Stimulated activated CD4-positive, alpha-beta T cell treated with anti-CD3 and anti-CD28 coated beads, Interleukin-4, amount 100 ng/mL, for 24 hours (primary cell): ENCODE measurements at regions not wholly inside any gene's neighbourhood (a gene's known extent, or its start where the extent isn't known, plus 50 kb on each side); places are given as distances from the start of the nearest gene placed in this dataset.

Experiments used
- DNase-seq: peaks from one replicate; pipeline ENCODE4 v3.0.0-alpha.2; 2020

DNA sequence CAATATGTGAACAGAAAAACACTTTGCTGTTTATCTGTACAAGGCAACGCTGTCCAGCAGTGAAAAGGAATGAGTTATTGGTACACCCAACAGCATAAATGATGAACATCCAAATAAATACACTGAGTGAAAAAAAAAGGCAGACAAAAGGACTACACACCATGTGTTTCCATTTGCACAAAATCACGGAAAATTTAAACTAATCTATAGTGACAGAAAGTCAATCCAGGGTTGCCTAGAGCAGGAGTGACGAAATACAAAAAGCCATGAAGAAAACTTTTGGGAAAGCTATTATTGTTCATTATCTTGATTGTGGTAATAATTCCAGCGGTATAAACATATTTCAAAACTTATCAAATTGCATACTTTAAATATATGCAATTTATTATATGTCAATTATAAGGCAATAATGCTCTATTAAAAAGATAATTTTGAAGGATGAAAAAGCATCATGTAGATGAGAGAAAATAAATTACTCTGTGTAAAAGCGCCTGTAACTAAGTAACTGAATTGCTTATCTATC is 578.0 kb upstream of the TMEM132C start:
- no peak for DNase-seq

DNA sequence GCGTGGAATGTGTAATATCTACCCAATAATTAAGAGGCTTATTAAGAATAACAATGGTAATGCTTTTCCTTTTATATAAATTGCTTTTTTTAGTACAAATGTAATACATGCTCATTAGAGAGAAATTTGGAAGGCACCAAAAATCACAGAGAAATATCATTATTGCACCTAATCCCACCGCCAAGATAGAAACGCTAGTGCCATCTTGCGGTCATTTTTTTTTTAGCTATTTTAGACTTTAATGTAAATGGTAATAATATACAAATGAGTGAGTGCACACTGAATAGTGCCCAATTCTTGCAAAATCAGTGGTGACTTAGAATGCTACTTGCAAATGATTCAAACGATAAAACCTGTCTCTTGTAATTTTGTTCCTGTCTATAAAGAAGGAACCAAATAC is 576.8 kb upstream of the TMEM132C start:
- no peak for DNase-seq

DNA sequence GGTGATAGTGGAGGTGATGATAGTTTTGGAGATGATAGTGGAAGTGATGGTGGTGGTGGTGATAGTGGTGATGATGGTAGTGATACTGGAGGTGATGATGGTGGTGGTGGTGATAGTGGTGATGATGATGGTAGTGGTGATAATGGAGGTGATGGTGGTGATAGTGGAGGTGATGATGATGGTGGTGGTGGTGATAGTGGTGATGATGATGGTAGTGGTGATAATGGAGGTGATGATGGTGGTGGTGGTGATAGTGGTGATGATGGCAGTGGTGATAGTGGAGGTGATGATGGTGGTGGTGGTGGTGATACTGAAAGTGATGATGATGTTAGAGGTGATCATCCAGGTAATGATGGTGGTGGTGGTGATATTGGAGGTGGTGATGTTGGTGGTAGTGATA is 570.0 kb upstream of the TMEM132C start:
- DNase-seq = no peak

DNA sequence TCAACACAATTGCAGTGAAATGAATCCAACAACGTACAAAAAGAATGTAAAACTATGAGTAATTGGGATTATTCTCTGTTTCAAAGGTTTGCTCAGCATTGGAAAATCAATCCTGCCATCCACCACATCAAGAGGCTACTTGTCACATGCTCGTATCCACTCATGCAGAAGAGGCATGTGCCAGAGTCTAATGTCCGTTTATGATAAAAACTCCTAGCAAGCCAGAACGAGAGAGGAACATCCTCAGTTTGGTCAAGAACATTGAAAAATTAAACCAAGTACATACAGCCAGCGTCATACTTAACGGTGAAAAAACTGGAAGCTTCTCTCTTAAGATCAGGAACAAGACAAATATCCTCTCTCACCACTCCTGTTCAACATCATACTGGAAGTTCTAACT is 563.9 kb upstream of the TMEM132C start:
- DNase-seq = no peak

DNA sequence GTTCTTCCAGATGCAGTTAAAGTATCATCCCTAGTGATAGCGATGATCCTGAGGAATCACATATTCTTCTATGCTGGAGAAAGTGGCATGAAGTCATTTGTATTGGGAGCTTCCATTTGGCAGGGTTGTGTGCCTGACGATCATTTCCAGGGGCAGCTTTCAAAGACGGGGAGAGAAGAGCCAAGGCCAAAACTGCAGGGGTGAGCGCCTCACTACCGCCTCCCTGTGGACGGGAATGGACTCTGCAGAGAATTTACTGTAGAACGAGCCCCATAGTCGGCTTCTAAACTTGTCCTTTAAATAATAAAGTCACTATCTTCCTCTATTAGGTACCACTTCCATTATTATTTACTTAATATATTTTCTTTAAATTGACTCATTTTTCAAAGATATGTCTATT is 555.9 kb upstream of the TMEM132C start:
- DNase-seq = no peak

DNA sequence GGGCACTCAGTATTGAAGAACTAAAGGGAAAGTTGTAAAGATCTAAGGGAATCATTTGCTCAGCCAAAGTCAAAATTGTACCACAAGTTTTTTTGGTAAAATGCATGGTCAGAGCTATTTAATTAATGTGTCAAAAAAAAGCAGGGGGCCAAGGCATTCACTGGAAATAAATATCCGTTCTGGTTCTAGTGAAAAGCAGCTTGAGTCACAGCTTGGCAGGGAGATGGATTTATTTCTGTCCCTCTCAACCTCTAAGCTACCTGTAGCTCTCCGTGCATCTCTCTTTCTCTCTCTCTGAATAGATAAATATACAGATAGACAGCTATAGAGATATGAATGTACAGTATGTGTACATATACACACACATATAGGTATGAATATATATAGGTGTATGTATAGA is 554.4 kb upstream of the TMEM132C start:
- no peak for DNase-seq

DNA sequence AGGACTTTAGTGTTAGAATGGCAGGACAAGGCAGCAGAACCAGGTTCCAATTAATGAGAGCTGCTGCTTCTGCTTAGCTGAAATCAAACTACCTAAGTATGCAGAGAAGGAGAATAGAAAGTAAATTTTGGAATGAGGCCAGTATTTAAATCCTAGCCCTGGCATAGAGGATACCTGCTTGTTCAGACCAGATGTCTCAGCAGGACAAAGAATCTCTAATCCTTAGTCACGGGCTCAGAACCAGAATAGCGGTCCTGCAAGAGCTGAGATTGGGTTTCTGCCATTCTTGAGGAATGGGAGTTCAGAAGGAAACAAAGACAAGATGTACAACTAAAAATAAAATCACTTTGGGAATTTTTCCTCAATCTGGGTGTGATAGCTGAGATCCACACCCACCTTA is 550.8 kb upstream of the TMEM132C start:
- DNase-seq = no peak

DNA sequence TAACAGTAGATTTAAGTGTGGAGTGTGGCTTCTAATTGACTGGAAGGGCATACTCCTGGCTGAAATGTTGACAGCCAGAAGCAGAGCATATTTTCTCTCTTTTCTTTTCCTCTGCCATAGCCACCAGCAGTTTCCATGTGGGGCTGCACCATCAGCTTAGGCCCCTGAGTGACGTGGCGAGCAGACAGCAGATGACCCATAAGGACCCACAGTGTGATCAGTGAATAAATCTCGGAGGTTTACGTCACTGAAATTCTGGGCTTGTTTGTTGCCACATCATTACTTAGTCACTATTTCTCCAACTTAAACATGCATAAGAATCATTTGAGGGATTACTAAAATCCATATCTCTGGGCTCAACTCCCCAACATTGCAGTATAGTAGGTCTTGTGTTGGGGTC is 549.7 kb upstream of the TMEM132C start:
- no peak for DNase-seq

DNA sequence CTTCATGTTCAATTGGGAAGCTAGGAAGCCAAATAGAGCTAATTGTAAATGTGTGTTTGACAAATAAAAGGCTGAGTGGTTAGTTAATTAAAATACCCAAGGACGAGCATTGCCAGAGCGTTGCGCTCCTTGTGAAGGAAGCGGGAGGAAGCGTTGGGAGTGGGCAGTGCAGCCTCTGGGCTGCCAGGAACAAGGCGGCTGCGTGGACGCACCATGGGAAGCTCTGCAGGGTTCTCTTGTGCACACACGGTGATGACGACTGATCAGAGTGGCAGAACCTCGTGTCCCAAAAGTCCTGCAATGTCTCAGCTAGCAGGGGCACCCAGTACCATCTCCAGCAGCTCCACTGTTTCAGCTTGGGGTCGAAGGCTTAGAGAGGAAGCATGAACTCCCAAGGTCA is 546.6 kb upstream of the TMEM132C start:
- DNase-seq = no peak

DNA sequence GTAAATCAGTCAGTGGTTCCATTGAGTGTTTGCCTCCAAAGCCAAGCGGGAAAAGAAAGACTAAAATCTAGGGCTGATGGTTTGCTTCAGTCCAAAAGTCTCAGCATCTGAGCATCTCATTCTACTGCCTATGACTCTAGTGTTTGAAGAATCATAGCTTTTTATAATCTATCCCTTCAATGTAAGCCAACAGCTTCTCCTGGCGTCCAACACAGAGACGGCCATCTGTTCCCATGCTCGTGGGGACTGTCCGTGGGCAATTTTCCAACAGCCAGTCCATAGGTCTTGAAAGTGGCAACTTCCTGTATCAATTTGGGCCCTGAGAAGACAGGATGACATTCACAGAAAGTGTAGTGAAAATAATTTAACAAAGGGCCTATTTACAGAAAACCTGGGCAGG is 544.4 kb upstream of the TMEM132C start:
- DNase-seq = no peak

DNA sequence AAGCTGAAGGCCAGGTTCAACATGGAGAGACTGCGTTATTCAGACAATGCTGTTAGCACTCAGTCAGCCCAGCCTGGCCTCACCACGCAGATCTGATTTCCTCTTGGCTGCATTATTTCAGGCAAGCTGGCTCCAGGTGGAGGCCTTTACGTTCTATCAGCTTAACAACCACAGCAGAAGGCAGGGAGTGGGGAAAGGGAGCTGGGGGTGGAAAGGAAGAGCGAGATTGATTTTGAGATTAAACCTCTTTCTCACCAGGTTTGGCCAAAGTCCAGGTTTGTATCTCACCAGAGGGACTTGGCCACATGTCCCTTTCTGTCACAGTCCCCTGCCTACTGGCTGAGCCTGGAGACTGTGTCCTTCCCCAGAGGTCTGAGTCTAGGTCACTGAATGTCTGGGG is 543.7 kb upstream of the TMEM132C start:
- no peak for DNase-seq

DNA sequence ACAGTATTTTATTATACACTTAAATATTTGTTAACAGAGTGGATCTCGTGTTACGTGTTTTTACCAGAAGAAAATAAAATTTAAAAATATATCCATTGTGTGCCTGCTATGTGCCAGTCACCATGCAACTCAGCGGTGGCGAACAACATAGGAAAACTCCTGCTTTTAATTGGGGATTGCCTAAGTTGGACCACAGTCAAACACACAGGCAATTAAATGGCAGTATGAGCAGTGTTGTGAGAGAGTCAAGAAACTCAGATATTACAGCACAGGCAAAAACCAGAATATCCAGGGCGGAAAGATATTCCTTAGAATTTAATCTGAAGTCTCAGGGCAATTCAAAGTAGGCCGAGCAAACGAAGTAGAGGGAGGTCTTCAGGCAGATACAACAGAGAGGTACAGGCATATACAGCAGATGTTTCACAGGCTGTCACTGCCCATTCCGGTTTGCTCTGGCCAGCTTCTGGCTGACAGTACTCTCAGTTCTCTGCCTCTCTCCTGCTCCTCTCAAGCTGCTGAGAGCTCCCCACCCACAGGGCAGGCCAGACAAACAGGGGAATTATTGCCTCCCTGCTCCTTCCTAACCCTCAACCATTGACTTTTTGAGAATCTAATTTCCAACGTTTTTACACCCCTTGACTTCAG is 540.2 kb upstream of the TMEM132C start:
- DNase-seq = no peak

DNA sequence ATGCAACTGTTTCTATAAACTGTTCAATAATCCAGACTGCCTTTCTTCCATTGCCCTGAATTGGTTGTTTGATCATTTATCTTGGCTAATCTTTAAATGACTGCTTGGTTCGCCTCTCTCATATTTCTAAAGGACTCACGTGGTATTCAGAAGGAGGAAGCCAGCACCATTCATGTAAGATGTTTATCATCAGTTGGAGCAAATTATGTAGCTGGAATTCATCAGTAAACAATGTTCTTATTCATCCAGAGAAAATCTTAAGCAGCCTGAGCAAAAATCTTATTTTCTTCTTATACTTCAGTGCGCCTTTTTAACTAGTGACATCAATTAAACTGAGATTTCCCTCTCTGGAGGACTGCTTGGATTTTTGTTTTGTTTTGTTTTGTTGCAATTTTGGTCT is 538.7 kb upstream of the TMEM132C start:
- no peak for DNase-seq

DNA sequence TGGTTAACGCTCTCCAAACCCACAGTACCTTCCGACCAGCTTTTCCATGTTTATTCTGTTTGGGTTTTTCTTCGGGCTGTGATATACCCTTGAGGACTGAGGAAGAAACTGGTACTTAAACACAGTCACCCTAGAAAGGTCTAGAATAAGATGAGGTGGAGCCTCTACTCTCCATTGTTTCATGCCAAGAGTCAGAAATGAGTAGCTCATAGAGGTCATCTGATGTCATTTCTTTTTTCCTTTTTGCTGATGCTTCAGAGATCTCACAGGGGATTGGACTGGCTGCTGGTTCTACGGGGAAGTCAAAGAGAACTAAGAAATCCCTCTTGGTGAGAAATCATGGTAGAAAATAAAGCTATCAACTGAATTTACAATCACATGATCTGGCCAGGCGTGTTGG is 538.2 kb upstream of the TMEM132C start:
- no peak for DNase-seq

DNA sequence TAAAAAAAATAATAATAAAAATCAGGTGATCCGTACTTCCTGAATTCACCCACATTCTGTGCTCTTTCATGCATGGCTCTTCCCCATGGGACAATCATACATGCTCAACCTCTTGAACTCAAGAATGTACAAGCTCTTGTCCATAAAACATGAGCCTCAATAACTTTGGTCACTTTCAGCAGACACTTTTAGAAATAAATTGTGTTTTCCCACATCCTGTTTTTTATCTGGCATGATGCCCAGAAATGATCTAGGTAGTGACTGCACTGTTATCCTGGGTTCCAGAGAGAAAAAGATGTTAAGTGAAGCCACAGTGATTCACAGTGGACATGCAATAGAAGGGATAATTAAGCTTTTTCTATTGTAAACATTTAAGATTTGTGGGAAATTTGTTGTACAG is 537.6 kb upstream of the TMEM132C start:
- no peak for DNase-seq

DNA sequence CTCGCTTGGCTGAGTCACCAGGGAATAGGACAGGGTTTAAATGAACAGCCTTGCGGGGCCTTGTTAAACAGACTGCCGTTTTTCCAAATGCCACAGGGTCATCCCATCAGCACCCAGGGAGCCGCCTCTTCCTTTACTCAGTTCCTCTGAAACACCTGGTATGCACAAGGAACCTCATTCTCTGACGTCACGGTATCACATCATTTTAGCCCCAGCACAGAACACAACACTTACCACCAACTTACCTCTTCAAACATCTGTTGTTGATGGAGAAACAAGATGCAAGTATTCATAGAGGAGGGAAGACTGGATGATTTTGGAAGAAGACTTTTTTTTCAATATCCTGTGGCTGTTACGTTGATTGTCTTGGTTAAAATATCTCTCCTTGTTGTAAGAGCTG is 535.3 kb upstream of the TMEM132C start:
- DNase-seq = no peak

DNA sequence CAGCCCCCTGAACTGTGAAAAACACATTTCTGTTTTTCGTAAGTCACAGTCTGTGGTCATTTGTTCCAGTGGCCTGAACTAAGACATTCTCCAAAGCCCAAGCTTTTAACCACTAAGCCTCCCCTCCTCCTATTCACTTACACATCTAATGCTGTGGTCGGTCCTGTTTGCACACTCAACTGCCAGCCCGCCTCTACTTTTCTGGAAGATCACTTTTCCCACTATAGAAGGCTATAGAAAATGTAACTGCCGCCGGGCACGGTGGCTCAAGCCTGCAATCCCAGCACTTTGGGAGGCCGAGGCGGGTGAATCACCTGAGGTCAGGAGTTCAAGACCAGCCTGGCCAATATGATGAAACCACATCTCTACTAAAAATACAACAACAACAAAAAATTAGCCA is 524.7 kb upstream of the TMEM132C start:
- no peak for DNase-seq

DNA sequence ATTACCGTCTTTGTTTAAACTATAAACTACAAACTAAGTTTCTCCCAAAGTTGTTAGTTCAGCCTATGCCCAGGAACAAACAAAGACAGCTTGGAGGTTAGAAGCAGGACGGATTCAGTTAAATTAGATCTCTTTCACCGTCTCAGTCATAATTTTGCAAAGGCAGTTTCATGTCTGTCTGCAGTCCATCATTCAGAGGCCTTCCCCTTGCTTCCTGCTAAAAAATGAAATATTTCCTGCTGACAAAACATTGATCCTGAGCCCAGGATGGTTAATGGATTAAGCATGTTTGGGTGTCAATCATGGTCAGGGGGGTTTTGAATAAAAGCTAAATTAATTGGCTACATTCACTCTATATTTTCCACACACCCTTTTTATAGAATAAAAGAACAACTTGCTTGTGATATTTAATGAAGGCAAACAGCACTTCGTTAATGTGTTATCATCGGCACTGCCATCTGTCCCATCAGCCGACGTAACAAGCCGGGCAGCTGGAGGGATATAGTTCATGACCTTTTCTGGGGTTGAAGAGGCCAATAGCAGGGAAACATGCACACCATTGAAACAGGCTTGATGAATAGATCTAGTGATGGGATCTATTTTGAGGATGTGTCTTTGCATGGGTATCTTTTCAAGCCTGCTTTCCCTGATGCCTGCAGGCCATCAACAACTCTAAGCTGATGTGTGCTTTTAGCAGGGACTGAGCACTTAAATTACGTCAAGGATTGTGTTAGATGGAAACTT is 521.3 kb upstream of the TMEM132C start:
- no peak for DNase-seq

DNA sequence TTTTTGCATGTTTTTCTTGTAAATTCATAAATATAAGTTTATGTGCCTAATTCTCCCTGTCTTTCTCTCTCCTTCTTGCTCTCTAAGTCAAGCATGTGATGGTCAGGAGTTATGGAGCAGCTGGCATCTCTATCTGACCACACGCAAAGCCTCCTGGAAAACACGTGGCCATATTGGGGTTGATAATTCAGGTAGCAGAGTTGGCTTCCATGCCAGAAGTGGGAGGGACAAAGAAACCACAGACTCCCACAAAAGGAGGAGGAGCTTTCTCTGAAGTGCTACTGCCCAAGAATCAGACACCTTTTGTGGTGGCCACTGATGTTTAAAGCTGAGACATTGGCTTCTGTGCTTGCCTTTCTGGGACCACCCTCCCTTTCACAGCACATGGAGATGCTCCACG is 517.6 kb upstream of the TMEM132C start:
- DNase-seq = no peak

DNA sequence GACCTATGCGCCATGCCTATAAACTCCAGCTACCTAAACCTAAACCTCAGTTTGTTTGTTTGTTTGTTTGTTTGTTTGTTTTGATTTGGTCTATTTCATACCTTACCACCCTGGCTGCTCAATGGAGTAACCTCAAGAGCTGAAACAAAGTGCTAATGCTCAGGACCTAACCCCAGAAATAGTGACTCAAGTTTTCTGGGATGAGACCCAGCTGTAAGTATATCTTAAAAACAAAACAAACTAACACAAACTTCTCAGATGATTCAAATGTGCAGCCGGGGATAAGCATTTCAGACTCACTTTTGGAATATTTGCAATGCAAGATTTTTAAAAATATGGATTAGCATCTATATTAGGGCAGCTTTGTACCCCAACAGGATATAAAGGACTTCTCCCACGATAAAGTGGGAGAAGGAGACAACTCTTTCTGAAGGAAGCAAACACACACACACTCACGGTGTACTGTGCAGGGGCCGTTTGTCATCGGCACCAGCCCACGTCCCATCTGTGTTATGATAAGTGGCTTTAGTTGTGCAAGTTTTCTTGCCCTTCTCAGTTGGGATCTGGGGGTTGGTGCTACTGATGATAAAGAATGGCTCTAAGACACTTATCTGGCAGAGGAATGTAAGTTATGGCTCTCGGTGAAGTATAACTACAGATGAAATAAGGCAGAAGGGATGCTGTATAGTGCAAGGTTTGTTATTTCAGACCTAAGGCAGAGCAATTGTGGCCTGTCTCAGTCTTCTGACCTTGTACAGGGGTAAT is 516.7 kb upstream of the TMEM132C start:
- DNase-seq = no peak

DNA sequence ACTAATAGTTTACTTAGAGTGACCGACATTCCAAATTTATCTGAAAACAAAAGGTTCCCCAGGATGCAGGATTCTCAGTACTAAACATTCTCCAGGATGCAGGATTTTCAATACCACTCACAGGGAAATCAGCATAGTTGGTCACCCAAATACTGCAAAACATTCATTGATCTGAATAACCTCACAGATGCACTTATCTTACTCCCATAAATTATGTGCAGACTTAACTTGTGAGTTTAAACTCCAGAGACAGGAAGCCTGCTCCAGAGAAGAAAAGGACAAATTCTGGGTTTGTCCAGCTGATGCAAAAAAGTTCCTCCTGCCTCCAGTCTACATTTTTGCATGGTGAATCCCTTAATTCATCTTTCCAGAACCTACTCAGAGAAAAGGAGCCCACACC is 514.2 kb upstream of the TMEM132C start:
- DNase-seq = no peak

DNA sequence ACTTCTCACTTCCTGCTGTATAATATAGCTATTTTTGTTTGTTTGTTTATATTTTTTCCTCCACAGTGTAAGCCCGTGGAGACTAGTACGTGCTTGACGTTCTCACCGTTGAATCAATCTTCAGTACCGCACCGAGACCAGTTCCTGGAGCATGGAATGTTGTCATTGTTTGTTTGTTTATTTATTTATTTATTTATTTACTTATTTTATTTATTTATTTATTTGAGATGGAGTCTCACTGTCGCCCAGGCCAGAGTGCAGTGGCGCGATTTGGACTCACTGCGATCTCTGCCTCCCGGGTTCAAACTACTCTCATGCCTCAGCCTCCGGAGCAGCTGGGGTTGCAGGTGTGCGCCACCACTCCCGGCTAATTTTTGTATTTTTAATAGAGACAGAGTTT is 506.6 kb upstream of the TMEM132C start:
- DNase-seq = no peak

DNA sequence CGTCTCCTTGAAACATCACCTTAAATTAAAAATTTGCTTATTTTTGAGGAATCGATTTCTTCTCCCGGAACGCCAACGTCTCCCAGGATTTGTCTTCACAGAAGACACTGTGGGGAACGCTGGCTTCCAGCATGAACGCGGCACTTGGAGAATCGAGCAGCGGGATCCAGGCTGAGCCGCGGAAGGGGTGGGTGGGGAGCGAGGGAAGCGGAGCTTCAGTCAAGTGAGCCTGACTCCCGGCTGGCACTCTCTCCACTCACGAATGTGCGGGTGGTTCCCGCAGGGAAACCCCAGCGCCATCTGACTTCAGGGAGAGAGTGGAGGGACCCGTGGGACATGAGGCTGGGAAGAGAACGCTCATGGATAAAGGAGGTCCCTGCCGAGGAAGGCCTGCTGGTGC is 506.0 kb upstream of the TMEM132C start:
- no peak for DNase-seq

DNA sequence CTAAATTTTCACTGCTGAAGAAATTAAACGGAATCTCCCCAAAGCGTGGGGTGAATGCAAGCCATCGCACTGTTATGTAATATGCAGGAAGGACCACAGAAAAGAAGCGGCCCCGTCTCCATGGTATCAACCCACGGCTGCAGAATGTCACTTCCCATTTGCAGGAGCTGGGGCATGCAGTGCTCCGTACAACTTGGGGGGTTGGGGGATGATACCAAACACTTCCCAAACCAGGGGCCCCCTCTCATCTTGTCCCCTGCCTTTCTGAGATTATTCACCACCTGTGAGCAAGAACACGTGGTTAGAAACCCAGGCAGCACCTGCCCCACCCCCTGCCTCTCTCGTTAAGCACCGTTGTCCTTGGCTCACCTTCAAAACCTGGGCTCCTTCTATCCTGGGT is 505.1 kb upstream of the TMEM132C start:
- DNase-seq = no peak
